NCI-H1092 treated with DMSO at 0.1 percent for 48 hours (cell line): ENCODE measurements at regions not wholly inside any gene's neighbourhood (a gene's known extent, or its start where the extent isn't known, plus 50 kb on each side); places are given as distances from the start of the nearest gene placed in this dataset.

ENCODE experiments used
- DNase-seq: peaks from one replicate; lab custom pipeline; 2025; lab: John Stamatoyannopoulos, UW

DNA sequence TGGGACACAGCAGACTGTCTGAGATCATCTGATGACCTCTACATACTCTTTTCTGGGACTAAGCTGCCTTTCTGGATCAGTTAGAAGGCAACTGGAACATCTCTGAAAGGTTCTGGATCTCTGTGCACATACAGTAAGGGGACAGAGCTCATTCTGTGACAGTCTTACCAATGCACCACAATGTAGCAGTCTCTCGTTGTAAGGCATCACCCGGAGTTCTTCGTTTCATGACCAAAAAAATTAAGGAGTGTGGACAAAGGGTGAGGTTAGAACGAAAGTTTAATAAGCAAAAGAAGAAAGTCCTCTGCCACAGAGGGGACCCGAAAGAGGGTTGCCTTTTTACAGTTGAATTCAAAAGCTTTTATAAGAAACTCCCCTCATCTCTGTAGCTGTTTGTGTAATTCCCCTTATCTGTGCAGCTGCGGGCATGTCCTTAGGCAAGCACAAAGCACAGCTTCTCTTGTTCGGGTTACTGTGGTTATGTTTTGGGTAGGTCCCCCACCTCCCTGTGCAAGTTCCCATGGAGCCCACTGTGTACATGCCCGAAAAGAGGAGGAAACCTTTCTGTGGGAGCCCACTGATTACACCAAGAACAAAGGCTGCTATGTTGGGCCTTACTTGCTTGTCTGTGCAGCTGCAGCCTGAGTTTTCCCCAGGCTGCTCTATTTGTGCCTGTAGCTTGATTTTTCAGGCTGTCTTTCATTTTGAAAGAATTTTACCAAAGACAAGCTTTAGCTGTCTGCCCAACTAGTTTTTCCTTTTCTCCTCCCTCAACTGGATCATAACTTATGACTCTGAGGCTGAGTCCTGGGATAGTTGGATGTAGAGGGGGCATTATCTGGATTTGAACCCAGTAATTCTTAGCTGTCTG is 53.1 kb upstream of the CACNA1E start:
- DNase-seq: no peak
